ENCODE measurements at regions not wholly inside any gene's neighbourhood (a gene's known extent, or its start where the extent isn't known, plus 50 kb on each side); places are given as distances from the start of the nearest gene placed in this dataset.

- Histone ChIP-seq H3K36me3 (no peaks in the 10 kb centered on the region), H3K9me3 (no peaks in the 10 kb centered on the region), H3K4me1 (no peaks in the 10 kb centered on the region), H3K4me3 (no peak overlapping the region), H3K27ac (no peak overlapping the region), H3K27me3 (no peaks in the 10 kb centered on the region)
- TF ChIP-seq POLR2A (IDR thresholded peaks at IDR 0.05) = no peak
- no peak for TF ChIP-seq EP300 (IDR thresholded peaks at IDR 0.05; ENCODE audit: low read depth)
- no peak for TF ChIP-seq POLR2AphosphoS5 (IDR thresholded peaks at IDR 0.05)
- TF ChIP-seq CTCF (IDR thresholded peaks at IDR 0.05) = no peak
- intact Hi-C loops (cut with DNase I; ENCODE audit: low total_unique reads) (no loop called here), in situ Hi-C loops (cut with MboI; ENCODE audit: low pct_ligation_motif_present in 1 of 4, low pct_unique_long_range_greater_than_20kb in 1 of 4, low sequenced_read_pairs in 3 of 4) (no loop called here)
- no peak for DNase-seq
- whole genome bisulfite sequencing, 2 donors (ENCODE audit: low coverage in 1 of 2) = 62 to 74% methylated on average over 4 to 5 of the region's 5 CpGs
These were observed 203.3 kb upstream of the CDH9 start for GRCh38 chr5:27241564-27242257.

GRCh38 chr5:27240791-27241190 lies 202.4 kb upstream of the CDH9 start:
- no peaks in the 10 kb centered on the region for H3K27me3 ChIP-seq
- H3K36me3 ChIP-seq = no peaks in the 10 kb centered on the region
- DNase-seq = no peak
- in situ Hi-C loops (cut with MboI; ENCODE audit: low pct_ligation_motif_present in 1 of 4, low pct_unique_long_range_greater_than_20kb in 1 of 4, low sequenced_read_pairs in 3 of 4) (no loop called here), intact Hi-C loops (cut with DNase I; ENCODE audit: low total_unique reads) (no loop called here)
- H3K9me3 ChIP-seq = no peaks in the 10 kb centered on the region
- H3K4me3 ChIP-seq = no peak overlapping the region
- no peak for TF ChIP-seq CTCF (IDR thresholded peaks at IDR 0.05)
- no peak for TF ChIP-seq POLR2AphosphoS5 (IDR thresholded peaks at IDR 0.05)
- TF ChIP-seq EP300 (IDR thresholded peaks at IDR 0.05; ENCODE audit: low read depth) = no peak
- TF ChIP-seq POLR2A (IDR thresholded peaks at IDR 0.05) = no peak
- H3K4me1 ChIP-seq = no peaks in the 10 kb centered on the region
- 54 to 68% methylated on average over 2 of the region's 2 CpGs for WGBS, 2 donors (ENCODE audit: low coverage in 1 of 2)
- no peak overlapping the region for H3K27ac ChIP-seq

GRCh38 chr5:27234916-27235315 lies 196.5 kb upstream of the CDH9 start:
- Histone ChIP-seq H3K27me3 (no peaks in the 10 kb centered on the region), H3K4me3 (no peak overlapping the region), H3K4me1 (no peaks in the 10 kb centered on the region), H3K27ac (no peak overlapping the region), H3K9me3 (no peaks in the 10 kb centered on the region), H3K36me3 (no peaks in the 10 kb centered on the region)
- intact Hi-C loops (cut with DNase I; ENCODE audit: low total_unique reads) (no loop called here), in situ Hi-C loops (cut with MboI; ENCODE audit: low pct_ligation_motif_present in 1 of 4, low pct_unique_long_range_greater_than_20kb in 1 of 4, low sequenced_read_pairs in 3 of 4) (no loop called here)
- 20 to 80% methylated on average over 1 to 2 of the region's 2 CpGs for WGBS, 2 donors (ENCODE audit: low coverage in 1 of 2)
- no peak for DNase-seq
- TF ChIP-seq POLR2A (IDR thresholded peaks at IDR 0.05) (no peak), EP300 (IDR thresholded peaks at IDR 0.05; ENCODE audit: low read depth) (no peak), CTCF (IDR thresholded peaks at IDR 0.05) (no peak), POLR2AphosphoS5 (IDR thresholded peaks at IDR 0.05) (no peak)

GRCh38 chr5:27221410-27221809 lies 183.0 kb upstream of the CDH9 start:
- in situ Hi-C loops (cut with MboI; ENCODE audit: low pct_ligation_motif_present in 1 of 4, low pct_unique_long_range_greater_than_20kb in 1 of 4, low sequenced_read_pairs in 3 of 4) (no loop called here), intact Hi-C loops (cut with DNase I; ENCODE audit: low total_unique reads) (no loop called here)
- Histone ChIP-seq H3K9me3 (peaks cover 0 to 3% of the 10 kb centered on the region in 2 donors), H3K4me3 (no peak overlapping the region), H3K4me1 (no peaks in the 10 kb centered on the region), H3K36me3 (no peaks in the 10 kb centered on the region), H3K27ac (no peak overlapping the region), H3K27me3 (no peaks in the 10 kb centered on the region)
- DNase-seq = no peak
- TF ChIP-seq CTCF (IDR thresholded peaks at IDR 0.05) (no peak), POLR2AphosphoS5 (IDR thresholded peaks at IDR 0.05) (no peak), EP300 (IDR thresholded peaks at IDR 0.05; ENCODE audit: low read depth) (no peak)
- WGBS, 2 donors (ENCODE audit: low coverage in 1 of 2) = 83 to 100% methylated on average over 1 of the region's 1 CpG
